Cardiac septum (tissue), 1 donor: ENCODE measurements at regions not wholly inside any gene's neighbourhood (a gene's known extent, or its start where the extent isn't known, plus 50 kb on each side); places are given as distances from the start of the nearest gene placed in this dataset.

Experiments
- DNase-seq: peaks from one replicate; pipeline ENCODE4 v3.0.0-alpha.2; 2020; ENCODE audit warnings: low spot score
- intact Hi-C: fragments of 100-400 bp; cut with DNase I; formaldehyde crosslinking; loops from one replicate; pipeline ENCODE4 v1.14.0; 2022
- donor health status: DM: no; HTN: no; CAD: no.

DNA sequence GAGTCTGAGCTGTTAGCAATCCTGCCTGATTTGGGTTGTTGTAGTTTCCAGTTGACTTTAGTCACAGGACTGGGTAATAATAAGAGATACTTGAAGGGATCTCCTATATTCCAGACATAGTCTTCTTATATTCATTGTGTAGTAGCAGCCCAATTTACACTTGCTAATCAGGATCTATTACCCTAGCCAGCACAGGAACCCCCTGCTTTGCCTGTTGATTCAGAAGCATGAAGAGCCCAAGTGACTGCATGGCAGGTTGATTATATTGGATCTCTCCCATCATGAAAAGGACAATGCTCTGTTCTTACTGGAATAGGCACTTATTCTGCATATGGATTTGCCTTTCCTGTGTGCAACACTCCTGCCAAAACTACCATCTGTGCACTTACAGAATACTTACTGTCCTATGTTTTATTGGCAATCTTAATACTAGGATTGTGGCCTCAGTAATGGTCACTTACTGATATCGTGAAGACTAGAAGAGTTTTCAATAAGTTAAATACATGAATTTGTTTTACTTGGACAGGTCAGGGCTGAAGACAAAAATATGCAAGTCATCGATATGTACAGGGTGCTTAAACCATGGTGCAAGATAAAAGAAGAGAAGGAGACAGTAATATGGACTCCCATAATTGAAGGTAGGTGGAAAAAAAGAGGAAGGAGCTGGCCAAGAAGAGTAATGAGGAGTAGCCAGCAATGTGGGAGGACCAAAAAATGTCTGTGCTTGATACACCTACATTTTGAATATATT is 304.1 kb downstream of the MCTP2 start:
- intact Hi-C loops = no loop called here

DNA sequence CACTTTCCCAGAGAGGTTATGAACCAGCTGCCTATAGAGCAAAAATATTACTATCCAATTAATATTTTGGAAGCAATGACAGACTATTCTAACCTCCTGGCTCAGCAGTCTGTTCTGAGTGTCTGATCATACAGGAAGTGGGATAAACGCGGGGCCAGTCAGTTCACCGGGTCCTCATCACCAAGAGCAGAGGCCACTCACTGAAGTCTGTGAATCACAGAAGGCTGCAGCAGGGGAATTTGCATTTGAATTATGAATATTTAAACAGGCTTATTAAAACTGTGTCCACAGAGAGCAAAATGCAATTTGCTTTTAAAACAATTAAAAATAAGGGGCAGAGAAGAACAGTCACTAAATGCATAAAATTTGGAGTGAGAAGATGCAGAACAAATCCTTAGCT is 305.2 kb downstream of the MCTP2 start:
- intact Hi-C loops = no loop called here
- DNase-seq = no peak

More for the DNA sequence above, 304.1 kb downstream of the MCTP2 start:
- no peak for DNase-seq

- intact Hi-C loops = no loop called here
- no peak for DNase-seq
Measured at GRCh38 chr15:94538280-94538679, 306.9 kb downstream of the MCTP2 start.

DNA sequence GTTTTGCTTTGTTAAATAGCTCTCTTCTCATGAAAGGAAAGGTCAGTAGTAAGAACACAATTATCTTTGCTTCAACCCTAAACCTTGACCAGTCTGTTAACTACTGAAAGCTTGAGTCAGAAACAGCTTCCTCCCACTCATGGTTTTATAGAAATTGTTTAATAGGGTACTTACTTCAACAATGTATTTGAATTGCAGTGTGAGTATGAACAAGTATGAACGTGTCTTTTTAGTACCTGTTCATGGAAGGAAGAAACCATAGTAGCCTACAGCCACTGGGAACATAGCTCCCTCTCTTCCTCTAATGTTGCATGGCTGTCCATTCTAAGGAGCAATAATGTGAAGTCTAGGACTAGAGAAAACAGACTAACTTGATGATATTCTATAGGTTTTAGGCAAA is 311.0 kb downstream of the MCTP2 start:
- intact Hi-C loops = no loop called here
- DNase-seq = no peak

- intact Hi-C loops = no loop called here
- no peak for DNase-seq
Measured at GRCh38 chr15:94546808-94547207, 315.4 kb downstream of the MCTP2 start.

- intact Hi-C loops = no loop called here
- DNase-seq = no peak
Measured at GRCh38 chr15:94547711-94548110, 316.4 kb downstream of the MCTP2 start.

DNA sequence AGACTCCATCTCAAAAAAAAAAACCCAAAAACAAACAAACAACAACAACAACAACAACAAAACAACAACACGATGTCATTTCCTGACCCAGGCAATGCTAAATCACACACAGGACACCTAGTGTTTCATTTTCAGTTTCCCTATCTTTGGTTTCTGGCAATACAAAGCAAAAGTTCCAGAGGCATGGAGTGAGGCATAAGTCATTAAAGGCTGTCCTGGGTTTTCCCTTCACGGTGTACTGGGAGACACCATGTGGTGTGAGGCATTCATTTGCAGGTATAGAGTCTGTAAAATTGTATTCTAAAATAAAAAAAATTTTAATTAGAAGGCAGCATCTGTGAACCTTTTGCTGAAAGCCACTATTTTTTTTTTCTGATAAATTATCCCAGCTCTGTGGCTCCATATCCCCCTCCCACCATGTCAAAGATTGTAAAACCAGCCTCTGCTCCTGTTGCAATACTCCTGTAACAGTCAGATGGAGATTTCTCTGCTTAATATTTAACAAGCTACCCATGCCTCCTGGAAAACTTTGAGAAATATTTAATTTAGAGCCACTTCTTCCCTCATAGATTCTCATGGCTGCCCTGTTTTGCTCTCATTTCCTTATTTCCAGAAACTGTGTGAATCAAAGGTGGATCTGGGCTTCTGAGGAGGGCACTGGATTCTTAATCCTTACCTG is 324.6 kb downstream of the MCTP2 start:
- intact Hi-C loops = no loop called here
- DNase-seq = no peak

DNA sequence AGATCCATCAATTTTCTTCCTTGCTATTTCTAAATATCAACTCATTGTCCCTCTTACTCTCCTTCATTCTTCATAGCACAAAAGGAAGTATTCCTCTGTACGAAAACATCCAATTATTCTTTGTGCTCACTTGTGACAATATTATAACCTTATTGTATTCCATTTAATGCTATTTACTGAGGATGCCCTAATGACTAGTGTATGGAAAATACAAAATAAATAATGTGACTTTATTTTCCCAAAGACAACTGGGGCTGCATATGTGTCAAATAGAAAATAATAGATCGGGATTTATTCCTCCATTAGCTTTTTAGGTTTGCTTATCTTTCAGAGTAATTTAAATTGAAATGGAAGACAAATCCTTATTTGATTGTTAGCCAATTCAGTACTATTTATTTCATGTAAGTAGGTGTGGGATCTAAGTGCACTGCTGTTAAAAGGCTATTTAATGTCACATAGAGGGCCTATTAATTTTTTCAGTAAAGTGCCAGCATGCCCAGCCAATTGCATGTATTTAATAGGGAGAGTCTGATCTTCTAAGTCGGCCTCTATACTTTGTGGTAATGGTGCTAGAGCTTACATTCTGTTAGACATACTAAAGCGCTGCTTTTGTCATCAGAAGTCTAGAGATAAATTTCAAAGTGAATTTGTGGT is 329.8 kb downstream of the MCTP2 start:
- DNase-seq = no peak
- intact Hi-C loops = no loop called here

GRCh38 chr15:94563456-94563855 is 332.1 kb downstream of the MCTP2 start:
- no peak for DNase-seq
- intact Hi-C loops = no loop called here

DNA sequence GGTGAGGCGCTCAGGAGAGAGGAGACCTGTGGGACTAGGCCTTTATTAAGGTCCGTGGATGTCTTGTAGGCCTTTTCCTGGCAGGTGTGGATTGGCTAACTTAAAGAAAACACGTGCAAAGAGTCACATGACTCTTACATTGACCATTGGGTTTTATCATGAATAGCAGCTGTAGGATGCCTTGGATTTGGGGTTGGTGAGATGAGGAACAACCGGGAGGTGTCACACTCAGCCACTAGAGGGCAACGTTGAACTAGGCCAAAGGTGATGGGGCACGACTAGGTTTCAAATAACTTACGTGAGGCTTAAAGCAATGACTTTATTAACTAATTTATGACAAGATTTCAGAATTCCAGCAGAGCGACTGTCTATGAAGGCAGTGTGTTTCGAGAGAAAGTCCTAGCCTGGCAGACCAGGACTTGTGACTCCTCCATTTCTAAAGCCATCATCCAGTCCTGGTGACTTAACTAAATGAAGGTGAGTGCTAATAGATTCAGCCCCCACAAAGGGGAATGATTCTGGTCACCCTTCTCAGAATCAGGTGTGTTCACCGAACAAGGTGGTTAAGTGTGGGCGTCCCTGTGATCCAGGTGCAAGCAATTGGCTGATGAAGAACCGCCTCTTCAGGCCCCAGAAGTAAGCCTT is 345.6 kb downstream of the MCTP2 start:
- DNase-seq = no peak

DNA sequence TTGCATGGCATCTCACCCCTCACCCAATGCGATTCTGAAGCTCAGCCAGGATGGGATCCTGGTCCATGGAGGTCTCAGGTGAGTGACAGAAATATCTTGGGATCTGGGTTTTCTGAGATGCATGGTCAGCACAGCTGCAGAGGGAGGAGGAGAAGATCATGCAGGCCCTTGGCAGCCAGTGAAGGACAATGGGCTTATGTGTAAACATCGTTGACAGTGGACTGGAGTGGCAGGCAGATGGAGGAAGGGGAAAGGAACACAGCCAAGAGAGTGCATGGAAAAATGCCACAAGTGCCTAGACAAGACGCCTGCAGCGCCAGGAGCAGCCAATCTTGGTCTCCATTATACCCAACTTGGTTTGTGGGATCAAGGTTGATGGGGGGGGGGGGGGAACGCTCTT is 347.9 kb downstream of the MCTP2 start:
- intact Hi-C loops = no loop called here
- DNase-seq = no peak

More for the DNA sequence above, 345.6 kb downstream of the MCTP2 start:
- intact Hi-C loops = no loop called here

- DNase-seq = no peak
- intact Hi-C loops = loop anchor here (10.0 kb wide), 1 partner anchor 444 kb away; no protein-coding TSS in a partner anchor
Measured at GRCh38 chr15:94580211-94580885, 349.0 kb downstream of the MCTP2 start.

DNA sequence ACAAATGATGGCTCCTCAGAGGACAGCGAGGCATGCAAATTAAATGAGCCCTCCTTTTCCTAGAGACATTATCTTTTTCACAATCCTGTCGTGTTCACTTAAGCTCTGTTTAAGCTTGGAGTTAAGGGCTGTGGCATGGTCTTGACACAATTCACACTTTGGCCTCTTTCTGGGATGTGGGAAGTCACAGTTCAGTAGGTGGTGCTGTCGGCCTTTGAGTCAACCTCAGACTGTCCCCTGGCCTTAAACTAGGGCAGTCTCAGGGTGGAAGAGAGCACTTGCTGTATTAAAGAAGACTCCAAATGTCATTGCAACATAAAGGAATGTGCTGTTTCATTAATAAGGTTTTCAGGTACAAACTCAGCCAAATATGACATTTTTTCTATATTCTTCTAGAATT is 351.0 kb downstream of the MCTP2 start:
- intact Hi-C loops = loop anchor here (10.0 kb wide), 1 partner anchor 442 kb away; no protein-coding TSS in a partner anchor
- no peak for DNase-seq

DNA sequence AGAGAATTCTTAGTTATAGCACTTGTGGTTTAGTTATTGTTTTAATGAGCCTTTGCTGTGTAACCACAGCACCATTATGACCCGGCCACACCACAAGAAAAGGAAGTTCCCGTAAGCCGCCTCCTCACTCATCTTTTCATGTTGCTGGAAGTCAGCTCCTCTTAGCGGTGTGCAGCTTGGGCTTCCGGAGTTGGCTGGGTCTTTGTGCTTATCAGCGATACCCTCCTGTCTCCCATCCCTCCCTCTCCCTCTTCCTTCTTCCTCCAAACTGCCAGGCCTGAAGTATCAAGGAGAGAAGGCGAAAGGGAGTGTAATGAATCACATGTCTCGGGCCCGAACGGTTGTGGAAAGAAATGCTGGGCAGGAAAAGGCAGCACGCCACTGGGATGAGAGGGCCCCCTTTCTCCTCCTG is 353.5 kb downstream of the MCTP2 start:
- DNase-seq = no peak
- intact Hi-C loops = loop anchor here (10.0 kb wide), 1 partner anchor 440 kb away; no protein-coding TSS in a partner anchor

GRCh38 chr15:94586099-94586498 is 354.7 kb downstream of the MCTP2 start:
- no peak for DNase-seq
- intact Hi-C loops = loop anchor here (10.0 kb wide), 1 partner anchor 439 kb away; no protein-coding TSS in a partner anchor

DNA sequence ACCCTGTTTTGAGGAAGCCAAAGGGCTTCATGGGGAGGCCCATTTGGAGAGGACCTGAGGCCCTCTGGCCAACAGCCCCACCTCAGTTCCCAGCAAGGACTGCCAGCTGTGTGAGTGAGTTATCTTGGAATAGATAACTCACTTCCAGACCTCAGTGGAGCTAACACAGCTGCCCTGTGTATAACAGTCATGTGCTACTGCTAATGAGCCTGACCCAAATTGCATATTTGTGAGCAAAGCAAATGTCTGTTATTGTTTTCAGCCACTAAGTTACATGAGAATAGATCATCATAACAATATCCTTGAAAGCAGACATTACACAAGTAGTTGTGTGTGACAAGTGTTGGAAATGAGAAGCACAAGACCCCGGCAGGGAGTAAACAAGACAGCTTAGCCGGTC is 355.8 kb downstream of the MCTP2 start:
- intact Hi-C loops = loop anchor here (10.0 kb wide), 1 partner anchor 438 kb away; no protein-coding TSS in a partner anchor
- no peak for DNase-seq

- intact Hi-C loops = loop anchor here (10.0 kb wide), 1 partner anchor 436 kb away; no protein-coding TSS in a partner anchor
- DNase-seq = no peak
Measured at GRCh38 chr15:94588993-94589392, 357.6 kb downstream of the MCTP2 start.

DNA sequence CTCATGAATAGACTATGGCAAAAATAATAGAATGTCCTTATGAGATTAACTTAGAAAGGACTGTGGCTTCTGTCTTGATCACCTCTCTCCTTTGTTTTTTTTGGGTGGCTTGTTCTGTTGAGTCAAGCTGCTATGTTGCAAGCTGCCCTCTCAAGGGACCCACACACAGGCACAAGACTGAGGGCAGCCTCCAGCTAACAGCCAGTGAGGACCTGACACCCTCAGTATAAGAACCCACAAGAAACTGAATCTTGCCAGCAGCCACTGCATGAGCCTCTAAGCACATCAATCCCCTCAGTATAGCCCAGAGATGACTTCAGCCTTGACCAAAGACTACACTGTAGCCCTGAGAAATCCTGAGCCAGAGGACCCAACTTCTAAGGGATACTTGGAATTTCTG is 361.1 kb downstream of the MCTP2 start:
- intact Hi-C loops = no loop called here
- DNase-seq = no peak

DNA sequence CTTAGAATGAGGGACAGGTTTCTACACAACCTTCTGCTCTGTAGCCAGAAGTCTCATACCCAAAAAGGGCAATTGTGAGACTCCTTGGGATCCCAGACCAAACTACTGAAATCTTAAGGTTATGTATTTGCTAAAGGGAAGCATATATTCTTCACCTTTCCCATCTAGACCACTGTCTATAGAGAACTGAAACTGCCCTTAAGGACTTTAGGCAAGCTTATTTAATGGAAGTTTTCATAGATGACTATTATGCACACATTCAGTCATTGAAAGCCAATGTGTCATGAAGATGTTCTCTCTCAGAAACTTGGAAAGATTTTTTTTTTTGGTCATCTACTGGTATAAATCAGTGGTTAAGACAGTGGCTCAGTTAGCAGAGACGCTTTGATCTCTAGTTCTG is 365.3 kb downstream of the MCTP2 start:
- DNase-seq = no peak
- intact Hi-C loops = no loop called here
